ENCODE measurements at regions not wholly inside any gene's neighbourhood (a gene's known extent, or its start where the extent isn't known, plus 50 kb on each side); places are given as distances from the start of the nearest gene placed in this dataset.

DNA sequence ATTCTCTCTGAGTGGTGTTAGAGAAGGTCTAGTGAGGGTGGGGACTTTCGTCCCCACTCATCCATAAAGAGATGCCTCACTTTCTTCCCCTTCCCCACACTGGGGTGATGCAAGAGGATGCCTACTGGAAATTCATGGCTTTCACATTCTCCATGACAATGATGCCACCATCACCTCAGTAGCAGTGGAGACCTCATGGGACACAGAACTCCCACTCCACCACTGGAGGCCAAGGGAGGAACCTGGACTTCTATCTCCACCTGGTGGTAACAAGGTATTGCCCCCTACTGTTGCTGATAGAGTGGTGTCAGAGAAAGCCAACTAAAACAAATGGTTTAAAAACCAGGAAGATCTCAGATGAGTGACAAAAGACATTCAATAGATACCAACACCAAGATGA lies 110.9 kb downstream of the INHBB start (continued):
- TF ChIP-seq, protein P1, sequence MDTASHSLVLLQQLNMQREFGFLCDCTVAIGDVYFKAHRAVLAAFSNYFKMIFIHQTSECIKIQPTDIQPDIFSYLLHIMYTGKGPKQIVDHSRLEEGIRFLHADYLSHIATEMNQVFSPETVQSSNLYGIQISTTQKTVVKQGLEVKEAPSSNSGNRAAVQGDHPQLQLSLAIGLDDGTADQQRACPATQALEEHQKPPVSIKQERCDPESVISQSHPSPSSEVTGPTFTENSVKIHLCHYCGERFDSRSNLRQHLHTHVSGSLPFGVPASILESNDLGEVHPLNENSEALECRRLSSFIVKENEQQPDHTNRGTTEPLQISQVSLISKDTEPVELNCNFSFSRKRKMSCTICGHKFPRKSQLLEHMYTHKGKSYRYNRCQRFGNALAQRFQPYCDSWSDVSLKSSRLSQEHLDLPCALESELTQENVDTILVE (CRISPR knock-in tag; IDR thresholded peaks at IDR 0.05): 0 out of 2 replicates have a peak, but pooled peaks have one; percentile 44
- TF ChIP-seq CBFB (CRISPR knock-in tag; IDR thresholded peaks at IDR 0.05): no peak
- TF ChIP-seq, protein P2, sequence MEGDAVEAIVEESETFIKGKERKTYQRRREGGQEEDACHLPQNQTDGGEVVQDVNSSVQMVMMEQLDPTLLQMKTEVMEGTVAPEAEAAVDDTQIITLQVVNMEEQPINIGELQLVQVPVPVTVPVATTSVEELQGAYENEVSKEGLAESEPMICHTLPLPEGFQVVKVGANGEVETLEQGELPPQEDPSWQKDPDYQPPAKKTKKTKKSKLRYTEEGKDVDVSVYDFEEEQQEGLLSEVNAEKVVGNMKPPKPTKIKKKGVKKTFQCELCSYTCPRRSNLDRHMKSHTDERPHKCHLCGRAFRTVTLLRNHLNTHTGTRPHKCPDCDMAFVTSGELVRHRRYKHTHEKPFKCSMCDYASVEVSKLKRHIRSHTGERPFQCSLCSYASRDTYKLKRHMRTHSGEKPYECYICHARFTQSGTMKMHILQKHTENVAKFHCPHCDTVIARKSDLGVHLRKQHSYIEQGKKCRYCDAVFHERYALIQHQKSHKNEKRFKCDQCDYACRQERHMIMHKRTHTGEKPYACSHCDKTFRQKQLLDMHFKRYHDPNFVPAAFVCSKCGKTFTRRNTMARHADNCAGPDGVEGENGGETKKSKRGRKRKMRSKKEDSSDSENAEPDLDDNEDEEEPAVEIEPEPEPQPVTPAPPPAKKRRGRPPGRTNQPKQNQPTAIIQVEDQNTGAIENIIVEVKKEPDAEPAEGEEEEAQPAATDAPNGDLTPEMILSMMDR (CRISPR knock-in tag; IDR thresholded peaks at IDR 0.05): peak; percentile 61
- TF ChIP-seq RAD21 (CRISPR knock-in tag; IDR thresholded peaks at IDR 0.05): peak; percentile 52; the same call in 1 of the 2 replicates
- peak; percentile 87 for TF ChIP-seq SMC3 (IDR thresholded peaks at IDR 0.05; ENCODE audit: low read length)
- no peak for TF ChIP-seq ZFP41 (CRISPR knock-in tag; IDR thresholded peaks at IDR 0.05; ENCODE audit: borderline replicate concordance)
- TF ChIP-seq ZNF326 (CRISPR knock-in tag; IDR thresholded peaks at IDR 0.05; ENCODE audit: borderline replicate concordance): no peak
- no peak for TF ChIP-seq HMG20A (CRISPR knock-in tag; IDR thresholded peaks at IDR 0.05; ENCODE audit: borderline replicate concordance)
- no peak for TF ChIP-seq ZNF121 (CRISPR knock-in tag; IDR thresholded peaks at IDR 0.05)
- TF ChIP-seq, protein P3, sequence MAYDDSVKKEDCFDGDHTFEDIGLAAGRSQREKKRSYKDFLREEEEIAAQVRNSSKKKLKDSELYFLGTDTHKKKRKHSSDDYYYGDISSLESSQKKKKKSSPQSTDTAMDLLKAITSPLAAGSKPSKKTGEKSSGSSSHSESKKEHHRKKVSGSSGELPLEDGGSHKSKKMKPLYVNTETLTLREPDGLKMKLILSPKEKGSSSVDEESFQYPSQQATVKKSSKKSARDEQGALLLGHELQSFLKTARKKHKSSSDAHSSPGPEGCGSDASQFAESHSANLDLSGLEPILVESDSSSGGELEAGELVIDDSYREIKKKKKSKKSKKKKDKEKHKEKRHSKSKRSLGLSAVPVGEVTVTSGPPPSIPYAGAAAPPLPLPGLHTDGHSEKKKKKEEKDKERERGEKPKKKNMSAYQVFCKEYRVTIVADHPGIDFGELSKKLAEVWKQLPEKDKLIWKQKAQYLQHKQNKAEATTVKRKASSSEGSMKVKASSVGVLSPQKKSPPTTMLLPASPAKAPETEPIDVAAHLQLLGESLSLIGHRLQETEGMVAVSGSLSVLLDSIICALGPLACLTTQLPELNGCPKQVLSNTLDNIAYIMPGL (CRISPR knock-in tag; IDR thresholded peaks at IDR 0.05; ENCODE audit: borderline replicate concordance in 1 of 2, low read depth in 1 of 2): 0 out of 4 replicates have a peak, but pooled peaks of 1 of the 2 experiments have one; percentile 25
- peak; percentile 80 for TF ChIP-seq STAG1 (CRISPR knock-in tag; IDR thresholded peaks at IDR 0.05)
- no peak for TF ChIP-seq ZKSCAN1 (IDR thresholded peaks at IDR 0.05; ENCODE audit: low read length)
- TF ChIP-seq ZNF614 (CRISPR knock-in tag; IDR thresholded peaks at IDR 0.05; ENCODE audit: borderline replicate concordance): no peak
- no peak for TF ChIP-seq TCF7 (IDR thresholded peaks at IDR 0.05; ENCODE audit: low read depth)
- no peak for TF ChIP-seq PRPF4 (IDR thresholded peaks at IDR 0.05; ENCODE audit: low read depth, low read length, poor library complexity, severe bottlenecking)
- TF ChIP-seq, protein P4, sequence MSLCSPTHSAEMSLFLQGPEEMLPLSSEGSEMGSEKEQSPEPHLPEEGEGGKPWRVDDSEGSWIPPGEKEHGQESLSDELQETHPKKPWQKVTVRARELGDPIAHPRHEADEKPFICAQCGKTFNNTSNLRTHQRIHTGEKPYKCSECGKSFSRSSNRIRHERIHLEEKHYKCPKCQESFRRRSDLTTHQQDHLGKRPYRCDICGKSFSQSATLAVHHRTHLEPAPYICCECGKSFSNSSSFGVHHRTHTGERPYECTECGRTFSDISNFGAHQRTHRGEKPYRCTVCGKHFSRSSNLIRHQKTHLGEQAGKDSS (CRISPR knock-in tag; IDR thresholded peaks at IDR 0.05; ENCODE audit: borderline replicate concordance, low read depth): no peak
- TF ChIP-seq, protein P5, sequence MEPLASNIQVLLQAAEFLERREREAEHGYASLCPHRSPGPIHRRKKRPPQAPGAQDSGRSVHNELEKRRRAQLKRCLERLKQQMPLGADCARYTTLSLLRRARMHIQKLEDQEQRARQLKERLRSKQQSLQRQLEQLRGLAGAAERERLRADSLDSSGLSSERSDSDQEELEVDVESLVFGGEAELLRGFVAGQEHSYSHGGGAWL (CRISPR knock-in tag; IDR thresholded peaks at IDR 0.05): no peak
- TF ChIP-seq, protein P6, sequence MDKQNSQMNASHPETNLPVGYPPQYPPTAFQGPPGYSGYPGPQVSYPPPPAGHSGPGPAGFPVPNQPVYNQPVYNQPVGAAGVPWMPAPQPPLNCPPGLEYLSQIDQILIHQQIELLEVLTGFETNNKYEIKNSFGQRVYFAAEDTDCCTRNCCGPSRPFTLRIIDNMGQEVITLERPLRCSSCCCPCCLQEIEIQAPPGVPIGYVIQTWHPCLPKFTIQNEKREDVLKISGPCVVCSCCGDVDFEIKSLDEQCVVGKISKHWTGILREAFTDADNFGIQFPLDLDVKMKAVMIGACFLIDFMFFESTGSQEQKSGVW (CRISPR knock-in tag; IDR thresholded peaks at IDR 0.05; ENCODE audit: borderline replicate concordance): no peak
- no peak for TF ChIP-seq ZBTB3 (CRISPR knock-in tag; IDR thresholded peaks at IDR 0.05; ENCODE audit: borderline replicate concordance, low read depth)
